Vagina (tissue), 2 donors: ENCODE measurements at regions not wholly inside any gene's neighbourhood (a gene's known extent, or its start where the extent isn't known, plus 50 kb on each side); places are given as distances from the start of the nearest gene placed in this dataset.

Experiments
- CTCF ChIP-seq, 3 experiments: fragments of 450-650 bp in 2 of 3; fragments of 200-600 bp in 1 of 3; sonication (generic) in 1 of 3; IDR thresholded peaks; one replicate each; pipeline ENCODE4 v1.5.1; 2017 to 2019; ENCODE audit warnings: antibody characterized with exemption in 3 of 3, mild to moderate bottlenecking in 2 of 3, moderate library complexity in 2 of 3
- POLR2AphosphoS5 ChIP-seq, 2 donors: sonication (generic); formaldehyde crosslinking; IDR thresholded peaks; one replicate each; pipeline ENCODE4 v1.9.0; 2017; ENCODE audit warnings: antibody characterized with exemption in 2 of 2, mild to moderate bottlenecking in 2 of 2, low read depth in 1 of 2; ENCODE audit not compliant: insufficient read depth in 1 of 2

- no peak for TF ChIP-seq CTCF (IDR thresholded peaks at IDR 0.05)
- TF ChIP-seq POLR2AphosphoS5 (IDR thresholded peaks at IDR 0.05; ENCODE audit: insufficient read depth in 1 of 2, low read depth in 1 of 2): no peak
Observed at GRCh38 chr10:4181081-4181480, 396.1 kb upstream of the KLF6 start.
